Sciatic nerve (tissue), 2 donors: ENCODE measurements at regions not wholly inside any gene's neighbourhood (a gene's known extent, or its start where the extent isn't known, plus 50 kb on each side); places are given as distances from the start of the nearest gene placed in this dataset.
"Not testable (repeated sequence)": the region's sequence is repeated elsewhere in the genome, so short reads cannot be mapped to it uniquely, and the experiment has no call there.

Source experiments
- ATAC-seq: fragments of 200-7000 bp; cut with Tn5 transposase; one replicate; pipeline ENCODE4 v1.9.1; 2020; ENCODE audit warnings: mild to moderate bottlenecking, moderate library complexity
- DNase-seq: peaks from one replicate; pipeline ENCODE4 v3.0.0-alpha.2; 2020; ENCODE audit warnings: low spot score
- intact Hi-C: fragments of 100-400 bp; cut with DNase I; formaldehyde crosslinking; loops from one replicate; pipeline ENCODE4 v1.14.2; 2022
- donor health status: DM: no; HTN: no; CAD: no.
- donor health status: DM: no; HTN: no; CAD: no.

DNA sequence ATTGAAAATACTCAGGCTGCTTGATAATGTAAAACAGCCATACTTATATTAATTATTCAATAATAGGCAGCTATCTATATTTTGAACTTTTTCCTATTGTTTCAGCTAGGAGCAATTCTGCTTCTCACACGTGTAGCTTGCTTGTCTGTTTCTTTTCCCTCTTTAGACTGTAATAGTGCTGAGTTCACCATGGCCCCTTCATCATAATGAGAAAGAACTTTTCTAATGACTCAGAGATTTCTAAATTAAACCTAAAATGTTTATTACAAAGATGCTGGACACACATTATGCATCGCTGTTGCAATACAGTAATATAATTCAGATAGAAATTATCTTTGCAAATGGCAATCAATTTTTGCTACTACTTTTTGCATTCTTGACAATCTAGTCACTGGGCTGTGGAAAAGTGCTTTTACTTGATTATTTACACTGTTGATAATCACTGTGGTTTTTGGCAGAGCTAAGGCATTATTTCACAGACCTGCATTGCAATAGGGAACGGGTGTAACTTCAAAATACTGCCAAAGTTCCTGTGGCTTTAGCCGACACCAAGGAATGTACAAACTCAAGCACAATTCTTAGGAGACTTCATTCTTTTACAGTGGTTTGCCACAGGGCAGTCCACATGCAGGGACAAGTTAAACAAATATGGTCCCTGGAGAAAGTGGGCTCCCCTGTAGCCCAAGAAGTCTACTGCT, 281.0 kb upstream of the TBL1XR1 start:
- no peak for DNase-seq
- intact Hi-C loops: no loop called here
- ATAC-seq: peak; percentile 96

DNA sequence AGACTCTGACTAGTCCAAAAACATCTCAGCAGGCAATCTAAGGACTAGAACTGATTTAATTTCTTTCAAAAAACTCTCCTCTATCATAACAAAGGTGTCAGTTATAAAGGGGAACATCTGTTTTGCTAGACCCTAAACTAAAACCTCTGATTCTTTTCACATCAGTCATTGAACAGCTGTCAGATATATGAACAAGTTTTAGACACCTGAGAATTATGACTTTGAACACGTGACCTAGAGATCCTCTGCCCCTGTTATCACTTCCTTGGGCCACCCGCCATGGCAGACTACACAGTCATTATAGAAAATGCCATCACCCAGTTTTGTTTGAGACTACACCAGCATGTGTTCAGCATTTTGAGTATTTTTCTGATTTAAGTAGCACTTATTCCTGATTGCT, 282.3 kb upstream of the TBL1XR1 start:
- intact Hi-C loops: no loop called here
- ATAC-seq (no peak), DNase-seq (no peak)

DNA sequence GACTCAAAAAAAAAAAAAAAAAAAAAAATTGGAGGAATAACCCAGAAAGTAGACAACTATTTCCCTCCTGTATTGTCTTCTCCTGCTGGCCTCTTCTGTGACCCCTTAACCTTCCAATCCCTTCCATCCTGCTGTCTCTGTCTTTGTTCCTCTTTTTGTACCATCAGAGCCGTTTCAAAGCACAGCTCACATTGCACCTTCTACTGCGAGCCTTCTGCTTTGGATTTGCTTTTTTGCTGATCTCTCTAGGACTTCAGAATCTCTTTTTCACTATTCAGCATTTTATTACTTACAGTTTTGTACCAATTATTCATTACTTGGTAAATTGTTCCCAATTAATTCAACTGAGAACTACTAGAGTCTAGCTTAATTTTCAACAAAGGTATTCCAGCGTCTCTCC, 284.0 kb upstream of the TBL1XR1 start:
- no peak for ATAC-seq
- no peak for DNase-seq
- intact Hi-C loops: no loop called here

DNA sequence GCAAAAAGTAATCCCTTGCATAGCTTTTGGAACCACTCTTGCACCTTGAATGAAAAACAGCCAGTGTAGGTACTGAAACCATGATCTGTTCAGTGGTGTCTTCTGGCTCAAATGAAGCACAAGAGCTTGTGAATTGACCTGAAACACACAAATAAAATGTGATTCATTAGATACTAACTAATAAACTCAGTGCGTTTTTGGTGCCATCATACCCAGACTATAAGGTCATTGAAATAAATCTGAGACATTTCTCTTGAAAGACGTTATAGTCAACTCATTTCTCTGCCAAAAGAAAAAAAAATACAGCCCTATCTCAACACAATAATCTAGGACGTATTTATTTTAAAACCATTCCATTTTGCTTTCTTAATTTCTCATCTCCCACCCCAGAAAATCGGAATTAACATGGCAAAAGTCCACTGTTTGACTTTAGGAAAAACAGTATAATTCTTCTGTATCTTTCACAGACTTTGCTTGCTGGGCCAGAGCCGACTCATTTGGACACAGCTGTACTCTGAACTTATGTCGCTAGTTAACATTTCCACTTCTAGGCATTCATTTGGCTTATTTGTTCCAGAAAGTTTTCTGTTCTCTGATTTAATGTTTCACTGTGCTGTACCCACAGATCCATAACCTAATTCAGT, 284.9 kb upstream of the TBL1XR1 start:
- ATAC-seq (no peak), DNase-seq (no peak)
- intact Hi-C loops: no loop called here

GRCh38 chr3:177483182-177483967, 286.1 kb upstream of the TBL1XR1 start:
- intact Hi-C loops: no loop called here
- ATAC-seq: no peak
- no peak for DNase-seq

GRCh38 chr3:177484206-177484605, 286.9 kb upstream of the TBL1XR1 start:
- intact Hi-C loops: no loop called here

GRCh38 chr3:177484926-177485325, 287.6 kb upstream of the TBL1XR1 start:
- no peak for DNase-seq
- ATAC-seq: no peak
- intact Hi-C loops: no loop called here

More at GRCh38 chr3:177484206-177484605, 286.9 kb upstream of the TBL1XR1 start:
- no peak for ATAC-seq
- DNase-seq: no peak

DNA sequence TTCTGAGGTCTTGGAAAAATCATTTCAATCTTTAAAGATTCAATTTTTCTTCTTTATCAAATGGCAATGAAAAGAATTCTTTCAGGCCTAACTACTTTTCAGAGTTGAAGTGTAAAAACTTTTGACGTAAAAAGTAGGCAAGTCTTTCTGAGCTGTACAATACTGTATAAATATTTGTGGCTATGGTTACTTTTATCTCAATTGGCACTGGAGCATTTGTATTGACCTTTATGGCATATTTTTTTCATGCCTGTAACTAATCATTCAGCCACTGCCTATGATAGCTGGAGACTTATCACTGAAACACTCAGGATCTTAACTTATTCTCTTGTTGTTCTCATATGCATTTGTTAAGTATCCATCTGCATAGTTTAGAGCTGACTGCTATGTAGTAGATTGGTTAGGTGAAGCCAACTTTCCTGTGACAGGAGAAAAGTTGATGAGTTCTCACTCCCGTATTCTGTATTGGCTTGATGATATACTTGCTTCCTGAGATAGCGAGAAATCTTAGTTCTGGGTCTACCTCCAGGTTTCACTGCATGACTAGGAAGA, 290.4 kb upstream of the TBL1XR1 start:
- DNase-seq (no peak), ATAC-seq (no peak)
- intact Hi-C loops: no loop called here

GRCh38 chr3:177488740-177489139, 291.5 kb upstream of the TBL1XR1 start:
- ATAC-seq: no peak
- intact Hi-C loops: no loop called here
- no peak for DNase-seq

DNA sequence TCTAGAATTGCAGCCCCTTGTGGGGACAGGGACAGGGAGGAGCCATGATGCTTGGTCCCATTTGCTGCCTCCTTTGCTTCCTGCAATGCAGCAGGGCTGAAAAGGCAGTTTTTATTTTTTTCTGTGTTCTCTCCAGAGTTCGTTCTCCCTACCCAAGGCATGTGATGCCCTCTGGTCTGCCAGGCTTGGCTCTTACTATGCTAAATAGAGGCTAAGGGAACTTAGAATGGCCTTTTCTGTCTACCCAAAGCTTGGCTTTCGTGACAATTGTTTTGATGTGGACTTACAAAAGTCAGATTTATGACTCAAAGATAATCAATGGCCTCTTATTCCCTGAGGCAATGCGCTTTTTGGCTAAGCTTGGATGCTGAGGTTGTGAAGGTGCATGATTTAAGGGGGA, 293.3 kb upstream of the TBL1XR1 start:
- peak; percentile 34 for ATAC-seq
- DNase-seq: no peak

DNA sequence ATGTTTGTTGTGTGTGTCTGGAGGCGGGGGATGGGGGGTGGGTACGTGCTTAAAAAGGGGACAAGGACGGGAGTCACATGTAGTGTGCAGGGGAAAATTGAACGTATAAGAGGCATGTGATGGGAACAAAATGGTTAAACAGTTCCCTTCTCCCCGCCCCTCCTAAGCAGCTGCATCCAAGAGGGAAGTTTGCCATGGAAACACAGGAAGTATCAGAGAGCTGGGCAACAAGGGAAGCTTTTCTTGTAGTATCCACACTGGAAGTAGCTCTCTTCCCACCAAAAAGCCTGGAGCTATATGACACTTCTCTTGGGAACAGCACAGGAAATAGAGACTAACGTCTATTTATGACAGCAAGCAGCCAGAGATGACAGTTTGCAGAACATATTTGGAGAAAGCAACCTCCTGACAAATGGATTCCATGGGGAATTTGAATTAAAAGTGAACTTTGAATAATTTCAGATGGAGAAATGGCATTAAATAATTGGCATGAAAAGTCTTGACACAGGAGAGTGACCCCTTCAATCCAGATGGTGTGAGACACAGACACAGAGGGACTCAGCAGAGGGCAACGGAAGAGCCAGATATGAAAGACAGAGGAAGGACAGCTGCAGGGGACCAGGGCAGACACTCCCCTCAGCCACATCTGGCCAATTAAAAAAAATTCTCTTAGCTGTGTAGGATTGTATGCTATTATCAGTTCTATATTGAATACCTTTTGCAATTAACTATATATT, 294.2 kb upstream of the TBL1XR1 start:
- ATAC-seq (peak; percentile 87), DNase-seq (no peak)
- intact Hi-C loops: no loop called here

More for the DNA sequence above, 293.3 kb upstream of the TBL1XR1 start:
- intact Hi-C loops: no loop called here

DNA sequence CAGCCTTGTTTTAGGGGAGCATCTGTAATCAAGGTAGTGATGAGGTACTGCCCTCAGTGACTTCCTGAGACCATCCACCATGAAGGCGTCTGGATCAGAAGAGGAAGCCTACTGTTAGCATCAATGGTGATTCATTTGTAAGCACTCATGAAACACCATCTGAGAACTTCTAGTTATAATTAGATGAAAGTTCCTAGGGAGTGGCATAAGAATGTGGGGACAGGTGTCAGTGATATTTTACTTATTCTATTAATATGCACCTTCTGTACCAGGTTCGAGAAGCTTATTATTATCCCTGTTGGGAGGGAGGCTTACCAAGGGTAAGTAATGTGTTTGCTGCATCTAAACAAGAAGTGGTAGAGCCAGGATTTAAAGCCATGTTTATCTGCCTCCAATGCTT, 295.8 kb upstream of the TBL1XR1 start:
- DNase-seq (no peak), ATAC-seq (no peak)
- intact Hi-C loops: no loop called here

DNA sequence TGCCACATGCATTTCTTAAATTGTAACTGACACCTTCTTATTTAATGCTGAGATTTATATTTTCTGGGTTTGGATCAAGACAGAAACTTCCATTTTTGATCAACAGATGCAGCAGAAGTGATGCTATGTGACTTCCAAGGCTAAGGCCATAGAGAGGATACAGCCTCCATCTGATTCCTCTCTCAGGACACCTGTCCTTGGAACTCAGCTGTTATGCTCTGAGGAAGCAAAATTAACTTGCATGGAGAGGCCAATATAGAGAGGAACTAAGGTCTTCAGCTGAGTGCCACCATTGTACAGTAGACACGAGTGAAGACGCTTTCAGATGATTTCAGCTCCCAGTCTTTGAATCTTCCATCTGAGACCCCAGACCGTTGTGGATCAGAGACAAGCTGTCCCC, 296.9 kb upstream of the TBL1XR1 start:
- ATAC-seq: no peak
- intact Hi-C loops: no loop called here

GRCh38 chr3:177495566-177495965, 298.3 kb upstream of the TBL1XR1 start:
- DNase-seq: no peak
- intact Hi-C loops: no loop called here

More for the DNA sequence above, 296.9 kb upstream of the TBL1XR1 start:
- DNase-seq: no peak

GRCh38 chr3:177498037-177498857, 301.0 kb upstream of the TBL1XR1 start:
- DNase-seq (no peak), ATAC-seq (peak; percentile 49)
- intact Hi-C loops: no loop called here

More at GRCh38 chr3:177495566-177495965, 298.3 kb upstream of the TBL1XR1 start:
- no peak for ATAC-seq

DNA sequence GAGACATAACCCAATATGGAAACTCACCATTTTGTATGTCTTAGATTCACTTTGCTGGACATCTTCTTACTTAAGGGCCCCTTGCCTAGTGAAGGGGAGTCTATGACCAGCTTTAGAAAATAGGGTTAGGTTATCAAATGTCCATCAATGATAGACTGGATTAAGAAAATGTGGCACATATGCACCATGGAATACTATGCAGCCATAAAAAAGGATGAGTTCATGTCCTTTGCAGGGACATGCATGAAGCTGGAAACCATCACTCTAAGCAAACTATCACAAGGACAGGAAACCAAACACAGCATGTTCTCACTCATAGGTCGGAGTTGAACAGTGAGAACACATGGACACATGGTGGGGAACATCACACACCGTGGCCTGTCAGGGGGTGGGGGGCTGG, 301.8 kb upstream of the TBL1XR1 start:
- intact Hi-C loops, ATAC-seq, DNase-seq: not testable (repeated sequence)

DNA sequence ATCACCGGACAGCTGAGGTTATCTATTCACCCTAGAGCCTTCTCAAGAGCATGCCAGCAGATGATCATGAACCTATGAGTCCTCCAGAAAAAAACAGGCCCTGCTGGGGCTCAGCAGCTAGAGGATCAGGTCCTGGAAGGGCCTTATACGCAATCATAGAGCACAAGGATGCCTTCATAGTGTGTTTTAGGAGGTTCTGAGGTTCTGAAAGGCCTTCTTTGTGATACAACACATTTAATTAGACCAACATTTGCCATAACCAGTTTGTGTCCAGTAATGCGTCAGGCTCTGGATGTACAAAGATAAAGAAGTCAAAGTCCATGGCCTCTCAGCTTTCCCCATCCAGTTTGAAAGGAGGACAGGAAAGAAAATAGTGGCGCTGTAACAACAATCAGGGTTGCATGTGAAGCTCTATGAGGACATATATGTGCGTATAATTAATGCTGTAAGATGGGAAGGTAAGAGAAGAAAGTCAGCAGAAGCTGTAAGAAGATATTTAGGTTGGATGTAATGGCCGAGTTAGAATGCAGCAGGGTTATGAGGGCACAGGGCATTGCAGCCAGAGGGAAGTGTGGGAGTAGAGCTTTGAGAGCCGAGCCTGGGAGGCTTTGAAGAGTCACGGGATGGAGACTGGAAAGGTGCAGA, 302.6 kb upstream of the TBL1XR1 start:
- intact Hi-C loops: no loop called here
- no peak for ATAC-seq
- DNase-seq: no peak

DNA sequence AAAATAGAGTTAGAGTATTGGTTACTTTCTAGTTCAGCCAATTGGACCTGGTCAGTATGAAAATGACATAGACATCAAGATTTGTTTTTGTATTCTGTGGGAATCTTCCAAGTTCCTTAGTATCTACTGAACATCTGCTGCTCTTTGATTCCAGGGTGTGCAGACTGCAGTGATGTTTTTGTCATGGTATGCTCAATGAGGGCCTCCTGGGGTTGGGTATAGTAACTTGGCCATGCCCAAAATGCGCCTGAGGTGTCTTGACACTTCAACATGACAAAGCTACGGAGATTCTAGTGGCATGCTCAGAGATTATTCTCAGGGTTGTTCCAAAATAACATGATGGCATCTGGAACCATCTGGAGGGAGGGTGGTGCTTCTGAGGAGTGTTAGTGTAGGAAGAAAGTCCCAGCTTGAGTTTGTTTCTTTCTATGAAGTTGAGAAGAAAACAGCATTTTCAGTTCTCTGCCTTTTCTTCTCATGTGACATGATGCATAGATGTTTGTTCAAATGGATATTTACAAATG, 313.5 kb upstream of the TBL1XR1 start:
- ATAC-seq (no peak), DNase-seq (no peak)
- intact Hi-C loops: no loop called here
